Breast epithelium (tissue), 4 donors: ENCODE measurements at regions not wholly inside any gene's neighbourhood (a gene's known extent, or its start where the extent isn't known, plus 50 kb on each side); places are given as distances from the start of the nearest gene placed in this dataset.
"Not testable (repeated sequence)": the region's sequence is repeated elsewhere in the genome, so short reads cannot be mapped to it uniquely, and the experiment has no call there.

Experiments used
- DNase-seq, 2 donors: peaks; one replicate each; pipeline ENCODE4 v3.0.0-alpha.2; 2019; ENCODE audit warnings: low spot score in 2 of 2
- H3K27ac ChIP-seq, 2 donors: fragments of 200-600 bp; sonication (generic) in 1 of 2; one replicate each; pipeline ENCODE4 v1.5.1; 2016 to 2019; ENCODE audit warnings: mild to moderate bottlenecking in 1 of 2
- H3K27me3 ChIP-seq, 2 donors: fragments of 200-600 bp; sonication (generic) in 1 of 2; one replicate each; pipeline versions ENCODE4 v1.5.1 to v1.6.0; 2017 to 2019; ENCODE audit warnings: control low read depth in 1 of 2, mild to moderate bottlenecking in 1 of 2
- H3K36me3 ChIP-seq: fragments of 200-600 bp; one replicate; pipeline ENCODE4 v1.5.1; 2019
- H3K4me1 ChIP-seq, 2 donors: fragments of 200-600 bp; sonication (generic); one replicate each; pipeline ENCODE4 v1.5.1; 2016 to 2019; ENCODE audit warnings: control low read depth in 1 of 2
- H3K4me3 ChIP-seq, 3 donors: fragments of 200-600 bp; sonication (generic); 1 replicate in 2 of 3; 2 replicates in 1 of 3; pipeline ENCODE4 v1.5.1; 2016 to 2019; ENCODE audit warnings: mild to moderate bottlenecking in 3 of 3, moderate library complexity in 2 of 3
- H3K9me3 ChIP-seq, 2 donors: fragments of 200-600 bp; sonication (generic) in 1 of 2; one replicate each; pipeline ENCODE4 v1.5.1; 2016 to 2019; ENCODE audit warnings: control low read depth in 1 of 2
- POLR2A ChIP-seq: fragments of 450-650 bp; IDR thresholded peaks from one replicate; pipeline ENCODE4 v1.6.1; 2016; ENCODE audit warnings: antibody characterized with exemption, mild to moderate bottlenecking, moderate library complexity
- POLR2AphosphoS5 ChIP-seq, 3 donors: sonication (generic); formaldehyde crosslinking; IDR thresholded peaks; one replicate each; pipeline ENCODE4 v1.6.1; 2017; ENCODE audit warnings: antibody characterized with exemption in 3 of 3
- intact Hi-C: fragments of 100-400 bp; cut with DNase I; formaldehyde crosslinking; loops from one replicate; pipeline ENCODE4 v1.15.1; 2023; ENCODE audit warnings: low total_unique reads
- TF ChIP-seq, protein P1 (sequence below), 3 donors: fragments of 450-650 bp; IDR thresholded peaks; one replicate each; pipeline ENCODE4 v1.5.1; 2016 to 2017; ENCODE audit warnings: antibody characterized with exemption in 3 of 3, mild to moderate bottlenecking in 3 of 3, moderate library complexity in 3 of 3

DNA sequence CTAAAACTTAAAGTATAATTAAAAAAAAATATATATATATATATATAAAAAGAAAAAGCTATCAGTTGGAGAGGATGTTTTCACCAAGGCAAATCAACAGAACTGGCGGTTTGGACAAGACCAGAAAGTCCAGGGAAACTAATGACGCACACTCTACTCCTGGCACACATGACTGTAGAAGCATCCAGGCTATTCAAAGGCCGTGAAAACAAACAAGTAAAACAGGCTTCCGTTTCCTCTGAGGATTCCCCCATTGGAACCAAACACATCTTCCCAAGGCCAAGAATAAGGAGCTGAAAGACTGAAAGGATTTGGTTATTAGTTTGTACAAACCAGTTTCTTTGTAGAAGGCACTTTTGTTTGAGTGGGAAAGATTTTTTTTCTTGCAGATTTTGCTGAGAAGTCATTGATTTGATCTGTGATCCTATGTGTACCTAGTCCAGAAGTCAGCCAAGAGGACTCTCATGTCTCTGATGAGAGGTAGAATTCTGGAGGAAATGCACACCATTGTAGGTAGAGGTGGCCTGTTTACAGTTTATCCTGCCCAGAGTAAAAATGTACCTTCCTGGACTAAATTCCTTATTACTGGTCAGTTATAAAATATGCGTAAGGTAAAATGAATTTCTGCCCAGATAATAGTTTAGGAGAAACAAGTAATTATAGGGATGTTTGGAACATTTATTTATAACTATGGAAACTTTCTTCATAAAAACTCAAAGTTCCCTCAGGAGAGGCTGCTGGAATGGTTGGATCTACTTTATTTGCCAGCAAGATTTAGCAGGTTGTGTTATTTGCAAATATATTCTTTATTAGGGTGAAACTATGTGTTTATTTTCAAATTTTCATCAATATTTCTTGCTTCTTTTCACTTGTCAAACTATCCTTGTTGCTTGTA, 66.5 kb downstream of the DMP1 start:
- no peaks in the 10 kb centered on the region for H3K9me3 ChIP-seq
- intact Hi-C loops, result no loop called here
- peak overlapping the region in 1 of 2 donors; percentile 51 for H3K27ac ChIP-seq
- H3K36me3 ChIP-seq, result no peaks in the 10 kb centered on the region
- TF ChIP-seq POLR2AphosphoS5 (IDR thresholded peaks at IDR 0.05) (no peak), POLR2A (no peak)
- TF ChIP-seq, protein P1, sequence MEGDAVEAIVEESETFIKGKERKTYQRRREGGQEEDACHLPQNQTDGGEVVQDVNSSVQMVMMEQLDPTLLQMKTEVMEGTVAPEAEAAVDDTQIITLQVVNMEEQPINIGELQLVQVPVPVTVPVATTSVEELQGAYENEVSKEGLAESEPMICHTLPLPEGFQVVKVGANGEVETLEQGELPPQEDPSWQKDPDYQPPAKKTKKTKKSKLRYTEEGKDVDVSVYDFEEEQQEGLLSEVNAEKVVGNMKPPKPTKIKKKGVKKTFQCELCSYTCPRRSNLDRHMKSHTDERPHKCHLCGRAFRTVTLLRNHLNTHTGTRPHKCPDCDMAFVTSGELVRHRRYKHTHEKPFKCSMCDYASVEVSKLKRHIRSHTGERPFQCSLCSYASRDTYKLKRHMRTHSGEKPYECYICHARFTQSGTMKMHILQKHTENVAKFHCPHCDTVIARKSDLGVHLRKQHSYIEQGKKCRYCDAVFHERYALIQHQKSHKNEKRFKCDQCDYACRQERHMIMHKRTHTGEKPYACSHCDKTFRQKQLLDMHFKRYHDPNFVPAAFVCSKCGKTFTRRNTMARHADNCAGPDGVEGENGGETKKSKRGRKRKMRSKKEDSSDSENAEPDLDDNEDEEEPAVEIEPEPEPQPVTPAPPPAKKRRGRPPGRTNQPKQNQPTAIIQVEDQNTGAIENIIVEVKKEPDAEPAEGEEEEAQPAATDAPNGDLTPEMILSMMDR (IDR thresholded peaks at IDR 0.05), result no peak
- peak in 1 of 2 donors; percentile 17 for DNase-seq
- H3K4me3 ChIP-seq, result no peak overlapping the region
- no peaks in the 10 kb centered on the region for H3K4me1 ChIP-seq
- H3K27me3 ChIP-seq, result no peaks in the 10 kb centered on the region

DNA sequence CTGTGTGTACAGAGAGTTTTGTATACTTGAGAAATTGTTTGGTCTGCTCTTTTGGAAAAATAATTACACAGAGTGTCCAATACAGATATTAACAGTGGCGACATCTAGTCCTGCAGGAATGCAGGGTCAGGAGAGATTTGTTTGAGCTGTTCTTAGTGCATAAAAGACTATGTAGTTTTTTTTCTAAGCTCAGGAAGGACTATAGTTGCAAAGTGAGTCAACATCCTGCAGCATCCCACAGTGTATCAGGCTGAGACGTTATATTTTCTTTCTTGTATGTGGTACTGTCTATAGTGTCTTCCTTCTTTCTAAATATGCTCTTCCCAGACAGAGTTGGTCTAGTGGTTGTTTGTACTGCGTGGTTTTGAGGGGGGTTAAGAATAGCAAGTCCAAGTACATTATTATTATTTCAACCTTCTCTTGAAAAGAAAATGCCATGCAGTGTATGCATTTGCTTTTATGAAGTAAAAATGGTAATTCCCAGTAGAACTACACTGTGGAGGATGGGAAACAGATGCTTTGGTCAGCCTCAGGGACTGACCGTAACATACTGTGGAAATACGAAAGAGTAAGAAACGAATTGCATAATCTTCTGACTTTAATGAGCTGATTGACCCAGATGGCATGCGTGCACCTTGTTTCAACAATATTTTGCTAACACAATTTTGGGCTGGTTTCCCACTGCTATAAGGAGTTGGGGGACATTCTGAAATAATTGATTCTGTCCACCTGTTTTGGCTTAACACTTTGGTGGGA, 67.4 kb downstream of the DMP1 start:
- Histone ChIP-seq H3K27ac (peak overlapping the region in 1 of 2 donors; percentile 51), H3K9me3 (no peaks in the 10 kb centered on the region), H3K36me3 (no peaks in the 10 kb centered on the region), H3K4me3 (no peak overlapping the region), H3K27me3 (no peaks in the 10 kb centered on the region), H3K4me1 (no peaks in the 10 kb centered on the region)
- TF ChIP-seq POLR2AphosphoS5 (IDR thresholded peaks at IDR 0.05), result no peak
- TF ChIP-seq POLR2A, result no peak
- TF ChIP-seq, protein P1 (IDR thresholded peaks at IDR 0.05), result no peak
- DNase-seq, result no peak
- intact Hi-C loops, result no loop called here

DNA sequence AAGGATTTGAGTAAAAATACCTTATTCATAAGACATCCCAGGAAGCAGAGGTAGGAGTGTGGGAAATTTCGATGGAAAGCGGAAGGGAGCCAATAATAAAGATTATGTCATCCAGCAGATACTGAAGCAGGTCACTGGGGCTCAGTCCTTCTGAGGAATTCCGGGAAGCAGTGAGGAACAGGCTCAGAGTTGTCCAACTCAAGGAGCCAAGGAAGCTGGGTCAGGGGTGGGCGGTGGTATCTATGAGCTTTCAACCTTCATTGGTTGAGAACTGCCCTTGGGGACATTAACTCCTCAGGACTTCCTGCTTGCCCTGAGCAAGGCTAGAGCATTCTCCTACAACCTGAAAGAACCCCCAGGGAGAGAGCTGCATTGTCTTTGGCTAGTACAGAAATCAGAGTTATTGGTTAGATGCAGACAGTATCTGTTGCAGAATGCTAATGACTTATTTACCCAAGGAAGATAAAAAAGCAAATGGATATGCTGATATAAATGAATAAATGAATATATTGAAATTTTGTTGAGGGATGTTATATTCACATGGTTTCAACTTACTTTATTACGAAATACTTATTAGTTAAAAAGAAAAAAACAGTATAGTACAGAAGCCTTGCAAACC, 68.2 kb downstream of the DMP1 start:
- Histone ChIP-seq H3K4me3 (no peak overlapping the region), H3K9me3 (no peaks in the 10 kb centered on the region), H3K27me3 (no peaks in the 10 kb centered on the region), H3K27ac (no peak overlapping the region), H3K36me3 (no peaks in the 10 kb centered on the region), H3K4me1 (no peaks in the 10 kb centered on the region)
- intact Hi-C loops, result no loop called here
- DNase-seq, result no peak
- no peak for TF ChIP-seq POLR2A
- TF ChIP-seq, protein P1 (IDR thresholded peaks at IDR 0.05), result no peak
- TF ChIP-seq POLR2AphosphoS5 (IDR thresholded peaks at IDR 0.05), result no peak

DNA sequence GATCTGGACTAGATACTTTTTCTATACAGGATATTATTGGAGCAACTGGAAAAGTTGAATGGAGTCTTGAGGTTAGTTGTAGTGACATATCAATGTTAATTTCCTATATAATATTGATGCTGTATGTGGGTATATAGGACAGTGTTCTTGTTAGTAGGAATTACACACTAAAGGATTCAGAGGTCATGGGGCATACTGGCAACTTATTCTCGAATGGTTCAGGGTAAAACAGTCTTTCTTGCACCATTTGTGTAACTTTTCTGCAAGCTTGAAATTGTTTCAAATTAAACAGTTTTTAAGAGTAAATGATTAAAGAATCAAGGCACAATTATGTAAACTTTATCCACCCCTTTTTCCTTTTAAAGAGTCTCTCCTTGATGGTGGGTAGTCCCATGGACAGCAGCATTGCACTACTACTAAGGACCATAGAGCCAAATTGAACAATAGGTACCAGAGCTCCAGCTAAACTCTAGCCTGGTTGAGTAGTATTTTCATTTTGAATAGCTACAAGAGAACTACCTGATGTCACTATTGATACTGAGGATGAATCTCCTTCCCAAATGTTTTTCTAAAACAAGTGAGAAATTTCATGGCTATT, 70.1 kb downstream of the DMP1 start:
- Histone ChIP-seq H3K27ac (no peak overlapping the region), H3K36me3 (no peaks in the 10 kb centered on the region), H3K9me3 (peaks cover 1 to 4% of the 10 kb centered on the region in 2 donors), H3K4me3 (no peak overlapping the region), H3K27me3 (no peaks in the 10 kb centered on the region), H3K4me1 (no peaks in the 10 kb centered on the region)
- DNase-seq, result no peak
- intact Hi-C loops, result no loop called here
- TF ChIP-seq, protein P1 (IDR thresholded peaks at IDR 0.05), result no peak
- TF ChIP-seq POLR2A (no peak), POLR2AphosphoS5 (IDR thresholded peaks at IDR 0.05) (no peak)

DNA sequence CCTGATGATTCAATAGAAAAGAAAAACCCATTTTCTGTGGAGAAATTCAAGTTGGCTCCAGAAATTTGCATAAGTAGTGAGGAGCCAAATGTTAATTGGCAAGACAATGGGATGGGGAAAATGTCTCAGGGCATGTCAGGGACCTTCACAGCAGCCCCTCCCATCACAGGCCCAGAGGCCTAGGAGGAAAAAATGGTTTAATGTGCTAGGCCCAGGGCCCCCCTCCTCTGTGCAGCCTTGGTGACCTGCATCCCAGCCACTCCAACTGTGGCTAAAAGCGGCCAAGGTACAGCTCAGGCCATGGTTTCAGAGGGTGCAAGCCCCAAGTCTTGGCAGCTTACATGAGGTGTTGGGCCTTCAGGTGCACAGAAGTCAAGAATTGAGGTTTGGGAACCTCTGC, 74.1 kb upstream of the IBSP start:
- H3K4me3 ChIP-seq, H3K27ac ChIP-seq, DNase-seq, H3K27me3 ChIP-seq, H3K36me3 ChIP-seq, H3K4me1 ChIP-seq, intact Hi-C loops: not testable (repeated sequence)
- H3K9me3 ChIP-seq, result peaks cover 10 to 11% of the 10 kb centered on the region in 2 donors
